LoVo (cell line): ENCODE measurements at regions not wholly inside any gene's neighbourhood (a gene's known extent, or its start where the extent isn't known, plus 50 kb on each side); places are given as distances from the start of the nearest gene placed in this dataset.

Experiments used
- DNase-seq: peaks from one replicate; pipeline ENCODE4 v3.0.0-alpha.2; 2016; ENCODE audit warnings: low spot score

- no peak for DNase-seq
These were observed 91.9 kb upstream of the GHITM start for GRCh38 chr10:84047258-84048010.

GRCh38 chr10:84049645-84050011 lies 89.7 kb upstream of the GHITM start:
- DNase-seq = no peak

- no peak for DNase-seq
These were observed 85.7 kb upstream of the GHITM start for GRCh38 chr10:84053626-84054025.

- DNase-seq = no peak
These were observed 84.6 kb upstream of the GHITM start for GRCh38 chr10:84054743-84055142.

- no peak for DNase-seq
These were observed 79.8 kb upstream of the GHITM start for GRCh38 chr10:84059526-84059925.

GRCh38 chr10:84063440-84063839 lies 75.9 kb upstream of the GHITM start:
- DNase-seq = no peak

- no peak for DNase-seq
These were observed 73.3 kb upstream of the GHITM start for GRCh38 chr10:84065804-84066601.

- no peak for DNase-seq
These were observed 64.8 kb upstream of the GHITM start for GRCh38 chr10:84074521-84074920.

- DNase-seq = no peak
These were observed 63.9 kb upstream of the GHITM start for GRCh38 chr10:84075226-84076046.

- DNase-seq = no peak
These were observed 63.3 kb upstream of the GHITM start for GRCh38 chr10:84076047-84076388.

GRCh38 chr10:84076540-84077195 lies 62.6 kb upstream of the GHITM start:
- no peak for DNase-seq

GRCh38 chr10:84077768-84078167 lies 61.5 kb upstream of the GHITM start:
- no peak for DNase-seq

- no peak for DNase-seq
These were observed 60.5 kb upstream of the GHITM start for GRCh38 chr10:84078771-84079170.

GRCh38 chr10:84084342-84084741 lies 55.0 kb upstream of the GHITM start:
- no peak for DNase-seq

- no peak for DNase-seq
These were observed 52.1 kb upstream of the GHITM start for GRCh38 chr10:84087202-84087601.

- DNase-seq = no peak
These were observed 50.7 kb upstream of the GHITM start for GRCh38 chr10:84088626-84089025.

GRCh38 chr10:84089162-84089561 lies 50.1 kb upstream of the GHITM start:
- DNase-seq = no peak
